Endothelial cell (in vitro differentiated cells): ENCODE measurements at regions not wholly inside any gene's neighbourhood (a gene's known extent, or its start where the extent isn't known, plus 50 kb on each side); places are given as distances from the start of the nearest gene placed in this dataset.

Source experiments
- DNase-seq: peaks from one replicate; pipeline ENCODE4 v3.0.0; 2021; ENCODE audit warnings: low spot score
- H3K27ac Mint-ChIP-seq: one replicate; pipeline ENCODE4 v1.8.0; 2021; ENCODE audit warnings: mixed read lengths, inconsistent platforms; ENCODE audit not compliant: unreplicated experiment
- H3K27me3 Mint-ChIP-seq: one replicate; pipeline ENCODE4 v1.8.0; 2021; ENCODE audit warnings: mild to moderate bottlenecking, moderate library complexity, mixed read lengths, inconsistent platforms; ENCODE audit not compliant: unreplicated experiment
- H3K36me3 Mint-ChIP-seq: one replicate; pipeline ENCODE4 v1.8.0; 2021; ENCODE audit warnings: mild to moderate bottlenecking, low read depth, mixed read lengths, inconsistent platforms; ENCODE audit not compliant: unreplicated experiment
- H3K4me1 Mint-ChIP-seq: one replicate; pipeline ENCODE4 v1.8.0; 2021; ENCODE audit warnings: mild to moderate bottlenecking, mixed read lengths, inconsistent platforms; ENCODE audit not compliant: unreplicated experiment
- H3K4me3 Mint-ChIP-seq: one replicate; pipeline ENCODE4 v1.8.0; 2021; ENCODE audit warnings: mild to moderate bottlenecking, mixed read lengths, inconsistent platforms; ENCODE audit not compliant: unreplicated experiment
- H3K9me3 Mint-ChIP-seq: one replicate; pipeline ENCODE4 v1.8.0; 2021; ENCODE audit warnings: mixed read lengths, inconsistent platforms; ENCODE audit not compliant: unreplicated experiment
- CTCF ChIP-seq: fragments of 200-600 bp; sonication (generic); IDR thresholded peaks from one replicate; pipeline ENCODE4 v1.5.0; 2021; ENCODE audit warnings: antibody characterized with exemption; ENCODE audit not compliant: unreplicated experiment

- no peak for TF ChIP-seq CTCF
- DNase-seq = no peak
- Mint-ChIP-seq H3K27ac (no peak overlapping the region), H3K4me1 (no peaks in the 10 kb centered on the region), H3K36me3 (no peaks in the 10 kb centered on the region), H3K27me3 (peaks cover 3% of the 10 kb centered on the region), H3K4me3 (no peak overlapping the region), H3K9me3 (peaks cover 4% of the 10 kb centered on the region)
Observed at GRCh38 chr7:20064974-20065862, 152.0 kb downstream of the MACC1 start.

GRCh38 chr7:20064181-20064970 lies 152.8 kb downstream of the MACC1 start:
- Mint-ChIP-seq H3K4me3 (no peak overlapping the region), H3K36me3 (no peaks in the 10 kb centered on the region), H3K4me1 (no peaks in the 10 kb centered on the region), H3K27ac (no peak overlapping the region), H3K9me3 (peaks cover 4% of the 10 kb centered on the region), H3K27me3 (peaks cover 3% of the 10 kb centered on the region)
- no peak for TF ChIP-seq CTCF
- no peak for DNase-seq

GRCh38 chr7:20063644-20064043 lies 153.5 kb downstream of the MACC1 start:
- Mint-ChIP-seq H3K4me3 (no peak overlapping the region), H3K9me3 (peaks cover 4% of the 10 kb centered on the region), H3K36me3 (no peaks in the 10 kb centered on the region), H3K27me3 (peaks cover 3% of the 10 kb centered on the region), H3K4me1 (no peaks in the 10 kb centered on the region), H3K27ac (no peak overlapping the region)
- no peak for TF ChIP-seq CTCF
- no peak for DNase-seq

GRCh38 chr7:20062932-20063331 lies 154.3 kb downstream of the MACC1 start:
- Mint-ChIP-seq H3K27ac (no peak overlapping the region), H3K36me3 (no peaks in the 10 kb centered on the region), H3K27me3 (peaks cover 3% of the 10 kb centered on the region), H3K4me1 (no peaks in the 10 kb centered on the region), H3K4me3 (no peak overlapping the region), H3K9me3 (peaks cover 4% of the 10 kb centered on the region)
- no peak for DNase-seq
- TF ChIP-seq CTCF = no peak
